H9 (cell line): ENCODE measurements at regions not wholly inside any gene's neighbourhood (a gene's known extent, or its start where the extent isn't known, plus 50 kb on each side); places are given as distances from the start of the nearest gene placed in this dataset.

Experiments used
- DNase-seq: peaks from one replicate; pipeline ENCODE4 v3.0.0-alpha.2; 2017
- H2AFZ ChIP-seq: one replicate; pipeline ENCODE4 v1.6.1; 2013; ENCODE audit warnings: mild to moderate bottlenecking, low read length, control low read depth, moderate library complexity
- H2AK5ac ChIP-seq: 2 replicates; pipeline ENCODE4 v1.6.1; 2013; ENCODE audit warnings: low read length, control low read depth, mixed read lengths; ENCODE audit not compliant: insufficient read length
- H2BK120ac ChIP-seq: one replicate; pipeline ENCODE4 v1.6.1; 2013; ENCODE audit warnings: low read depth, mild to moderate bottlenecking, low read length, control low read depth, inconsistent platforms; ENCODE audit not compliant: poor library complexity, severe bottlenecking
- H2BK12ac ChIP-seq: 2 replicates; pipeline ENCODE4 v1.6.1; 2013; ENCODE audit warnings: low read length, control low read depth, mixed read lengths, low read depth; ENCODE audit not compliant: insufficient read length
- H2BK15ac ChIP-seq: 2 replicates; pipeline ENCODE4 v1.6.1; 2013; ENCODE audit warnings: low read depth, low read length, control low read depth
- H2BK20ac ChIP-seq: one replicate; pipeline ENCODE4 v1.6.1; 2013; ENCODE audit warnings: low read depth, mild to moderate bottlenecking, low read length, control low read depth, inconsistent platforms; ENCODE audit not compliant: poor library complexity, severe bottlenecking
- H2BK5ac ChIP-seq: 2 replicates; pipeline ENCODE4 v1.6.1; 2013; ENCODE audit warnings: low read length, control low read depth, mixed read lengths; ENCODE audit not compliant: insufficient read length
- H3K14ac ChIP-seq: 2 replicates; pipeline ENCODE4 v1.6.1; 2013; ENCODE audit warnings: low read length, control low read depth; ENCODE audit not compliant: insufficient read depth
- H3K18ac ChIP-seq: 2 replicates; pipeline ENCODE4 v1.6.1; 2013; ENCODE audit warnings: low read depth, mild to moderate bottlenecking, mixed read lengths, low read length, control low read depth; ENCODE audit not compliant: insufficient read length
- H3K23ac ChIP-seq: 2 replicates; pipeline ENCODE4 v1.6.1; 2013; ENCODE audit warnings: low read length, control low read depth, mixed read lengths, low read depth; ENCODE audit not compliant: insufficient read length
- H3K23me2 ChIP-seq: 2 replicates; pipeline ENCODE4 v1.6.1; 2013; ENCODE audit warnings: low read depth, mild to moderate bottlenecking, mixed read lengths, low read length, control low read depth; ENCODE audit not compliant: insufficient read length, poor library complexity, severe bottlenecking
- H3K27ac ChIP-seq: 2 replicates; pipeline ENCODE4 v1.5.1; 2013; ENCODE audit warnings: low read length, control low read depth, mixed read lengths, low read depth; ENCODE audit not compliant: insufficient read length
- H3K27me3 ChIP-seq: 2 replicates; pipeline ENCODE4 v1.6.1; 2013; ENCODE audit warnings: low read length, control low read depth, inconsistent platforms; ENCODE audit not compliant: insufficient read depth
- H3K4ac ChIP-seq: 2 replicates; pipeline ENCODE4 v1.6.1; 2013; ENCODE audit warnings: low read depth, mild to moderate bottlenecking, control low read depth, inconsistent platforms, low read length, moderate library complexity
- H3K4me1 ChIP-seq: 2 replicates; pipeline ENCODE4 v1.6.1; 2013; ENCODE audit warnings: low read length, control low read depth, inconsistent platforms; ENCODE audit not compliant: insufficient read depth
- H3K4me2 ChIP-seq: 2 replicates; pipeline ENCODE4 v1.6.1; 2013; ENCODE audit warnings: low read length, control low read depth, mixed read lengths; ENCODE audit not compliant: insufficient read length, insufficient read depth
- H3K56ac ChIP-seq: 2 replicates; pipeline ENCODE4 v1.6.1; 2013; ENCODE audit warnings: low read depth, mild to moderate bottlenecking, mixed read lengths, low read length, control low read depth; ENCODE audit not compliant: insufficient read length
- H3K79me1 ChIP-seq: 2 replicates; pipeline ENCODE4 v1.6.1; 2013; ENCODE audit warnings: low read depth, mild to moderate bottlenecking, moderate library complexity, low read length, control low read depth, inconsistent platforms; ENCODE audit not compliant: insufficient read depth, poor library complexity, severe bottlenecking
- H3K79me2 ChIP-seq: 2 replicates; pipeline ENCODE4 v1.6.1; 2013; ENCODE audit warnings: low read length, control low read depth, inconsistent platforms; ENCODE audit not compliant: insufficient read depth
- H3K9ac ChIP-seq: 2 replicates; pipeline ENCODE4 v1.6.1; 2013; ENCODE audit warnings: low read length, control low read depth, mixed read lengths; ENCODE audit not compliant: insufficient read length; ENCODE audit errors: extremely low read depth
- H3K9me3 ChIP-seq: one replicate; pipeline ENCODE4 v1.6.1; 2013; ENCODE audit warnings: low read depth, low read length, inconsistent platforms; ENCODE audit not compliant: control insufficient read depth
- H3T11ph ChIP-seq: one replicate; pipeline ENCODE4 v1.6.1; 2013; ENCODE audit warnings: mild to moderate bottlenecking, low read length, control low read depth, inconsistent platforms
- H4K20me1 ChIP-seq: one replicate; pipeline ENCODE4 v1.6.1; 2013; ENCODE audit not compliant: control insufficient read depth, insufficient read length, insufficient read depth
- H4K5ac ChIP-seq: 2 replicates; pipeline ENCODE4 v1.6.1; 2013; ENCODE audit warnings: low read depth, mild to moderate bottlenecking, mixed read lengths, low read length, control low read depth; ENCODE audit not compliant: insufficient read length
- H4K8ac ChIP-seq: replicated peaks from 2 replicates; pipeline ENCODE4 v1.6.1; 2013; ENCODE audit warnings: low read length, control low read depth, mixed read lengths, low read depth; ENCODE audit not compliant: insufficient read length
- H4K91ac ChIP-seq: 2 replicates; pipeline ENCODE4 v1.6.1; 2013; ENCODE audit warnings: low read depth, mild to moderate bottlenecking, moderate library complexity, mixed read lengths, low read length, control low read depth; ENCODE audit not compliant: insufficient read length
- H3K27ac Mint-ChIP-seq, 3 experiments: 2 replicates in 2 of 3; 3 replicates in 1 of 3; pipeline ENCODE4 v1.8.0; 2020 to 2021; ENCODE audit warnings: mixed read lengths in 3 of 3, mild to moderate bottlenecking in 1 of 3, moderate library complexity in 1 of 3
- H3K27me3 Mint-ChIP-seq: 2 replicates; pipeline ENCODE4 v1.8.0; 2021; ENCODE audit warnings: low read depth, mild to moderate bottlenecking, moderate library complexity, mixed read lengths
- H3K36me3 Mint-ChIP-seq, 3 experiments: 2 replicates in 2 of 3; 3 replicates in 1 of 3; pipeline ENCODE4 v1.8.0; 2020 to 2021; ENCODE audit warnings: low read depth in 3 of 3, mixed read lengths in 3 of 3; ENCODE audit not compliant: insufficient read depth in 1 of 3
- H3K4me1 Mint-ChIP-seq, 2 experiments: 2 replicates each; pipeline ENCODE4 v1.8.0; 2020; ENCODE audit warnings: mixed read lengths in 2 of 2
- H3K4me3 Mint-ChIP-seq, 2 experiments: 2 replicates in 1 of 2; 3 replicates in 1 of 2; pipeline ENCODE4 v1.8.0; 2020 to 2021; ENCODE audit warnings: mild to moderate bottlenecking in 2 of 2, mixed read lengths in 2 of 2, moderate library complexity in 1 of 2
- H3K9me3 Mint-ChIP-seq, 2 experiments: 2 replicates in 1 of 2; 3 replicates in 1 of 2; pipeline ENCODE4 v1.8.0; 2020; ENCODE audit warnings: mild to moderate bottlenecking in 2 of 2, mixed read lengths in 2 of 2, moderate library complexity in 1 of 2
- WGBS: extraction: QIAGEN DNeasy Blood & Tissue Kit; methylation state at CpG from one replicate; pipeline ENCODE4 v1.1.7; 2013; ENCODE audit warnings: missing lambda C conversion rate, low lambda C conversion rate, mixed read lengths; ENCODE audit not compliant: insufficient read length; ENCODE audit errors: extremely low coverage; 5-methylcytosine and 5-hydroxymethylcytosine counted together
- TF ChIP-seq, protein P1 (sequence below): fragments of 200-600 bp; sonication (generic); conservative IDR thresholded peaks from 3 replicates; pipeline ENCODE4 v1.8.0; 2021; ENCODE audit warnings: antibody characterized with exemption, mild to moderate bottlenecking

DNA sequence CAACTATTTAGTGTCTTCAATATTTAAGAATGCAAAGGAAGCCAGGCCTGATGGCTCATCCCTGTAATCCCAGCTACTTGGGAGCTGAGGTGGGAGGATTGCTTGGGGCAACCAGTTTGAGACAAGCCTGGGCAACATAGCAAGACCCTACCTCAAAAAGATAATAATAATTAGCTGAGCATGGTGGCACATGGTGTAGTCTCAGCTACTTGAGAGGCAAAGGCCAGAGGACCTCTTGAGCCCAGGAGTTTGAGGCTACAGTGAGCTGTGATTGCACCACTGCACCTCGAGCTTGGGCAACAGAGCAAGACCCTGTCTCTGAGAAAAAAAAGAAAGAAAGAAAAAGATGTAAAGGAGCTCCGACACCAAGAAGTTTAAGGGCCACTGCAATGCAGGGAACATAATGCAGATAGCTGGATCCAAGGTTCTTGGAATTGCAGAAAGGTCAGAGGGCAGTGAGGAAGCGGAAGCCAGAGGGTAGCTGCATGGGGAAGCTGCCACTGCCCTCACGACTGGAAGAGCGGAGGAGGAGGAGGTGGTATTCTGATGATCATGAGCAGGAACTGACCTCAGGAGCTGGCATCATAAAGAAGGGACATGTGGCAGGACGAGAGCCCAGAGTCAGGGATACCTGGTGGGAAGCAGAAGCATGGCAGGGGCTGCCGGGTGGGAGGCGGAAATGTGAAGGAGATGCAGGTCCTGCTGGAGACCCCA, 60.2 kb upstream of the PODXL start:
- H3K27me3 Mint-ChIP-seq: peaks cover 4% of the 10 kb centered on the region; the same call in 1 of the 2 replicates

More for the DNA sequence above, 60.2 kb upstream of the PODXL start:
- Histone ChIP-seq H3K14ac (no peak overlapping the region), H3K4me2 (no peak overlapping the region), H3K23me2 (no peaks in the 10 kb centered on the region), H3K4me1 (no peaks in the 10 kb centered on the region), H2AFZ (no peak overlapping the region), H4K8ac (no peak overlapping the region), H2BK15ac (no peak overlapping the region), H2AK5ac (no peak overlapping the region), H2BK120ac (no peak overlapping the region), H3K9me3 (no peaks in the 10 kb centered on the region), H3K56ac (no peak overlapping the region), H3K79me1 (no peaks in the 10 kb centered on the region), H3K18ac (no peak overlapping the region), H2BK5ac (no peak overlapping the region), H3K9ac (no peak overlapping the region), H3K27me3 (no peaks in the 10 kb centered on the region), H4K91ac (no peak overlapping the region), H3K79me2 (no peaks in the 10 kb centered on the region), H3K27ac (no peak overlapping the region), H4K5ac (no peak overlapping the region), H3K4ac (no peak overlapping the region), H2BK12ac (no peak overlapping the region), H3K23ac (no peak overlapping the region), H3T11ph (no peak overlapping the region), H2BK20ac (no peak overlapping the region), H4K20me1 (no peaks in the 10 kb centered on the region)
- Mint-ChIP-seq H3K4me1 (peaks cover 41 to 44% of the 10 kb centered on the region in 2 experiments), H3K36me3 (no peaks in the 10 kb centered on the region; a peak in 1 of 7 replicates), H3K27ac (peak overlapping the region in 2 of 3 experiments; percentile 32 to 55; a peak in 1 of 7 replicates), H3K9me3 (no peaks in the 10 kb centered on the region), H3K4me3 (no peak overlapping the region)
- TF ChIP-seq, protein P1, sequence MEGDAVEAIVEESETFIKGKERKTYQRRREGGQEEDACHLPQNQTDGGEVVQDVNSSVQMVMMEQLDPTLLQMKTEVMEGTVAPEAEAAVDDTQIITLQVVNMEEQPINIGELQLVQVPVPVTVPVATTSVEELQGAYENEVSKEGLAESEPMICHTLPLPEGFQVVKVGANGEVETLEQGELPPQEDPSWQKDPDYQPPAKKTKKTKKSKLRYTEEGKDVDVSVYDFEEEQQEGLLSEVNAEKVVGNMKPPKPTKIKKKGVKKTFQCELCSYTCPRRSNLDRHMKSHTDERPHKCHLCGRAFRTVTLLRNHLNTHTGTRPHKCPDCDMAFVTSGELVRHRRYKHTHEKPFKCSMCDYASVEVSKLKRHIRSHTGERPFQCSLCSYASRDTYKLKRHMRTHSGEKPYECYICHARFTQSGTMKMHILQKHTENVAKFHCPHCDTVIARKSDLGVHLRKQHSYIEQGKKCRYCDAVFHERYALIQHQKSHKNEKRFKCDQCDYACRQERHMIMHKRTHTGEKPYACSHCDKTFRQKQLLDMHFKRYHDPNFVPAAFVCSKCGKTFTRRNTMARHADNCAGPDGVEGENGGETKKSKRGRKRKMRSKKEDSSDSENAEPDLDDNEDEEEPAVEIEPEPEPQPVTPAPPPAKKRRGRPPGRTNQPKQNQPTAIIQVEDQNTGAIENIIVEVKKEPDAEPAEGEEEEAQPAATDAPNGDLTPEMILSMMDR: no peak
- no peak for DNase-seq
- no CpG with 5 or more reads among the region's 8 CpGs for WGBS
